ENCODE measurements at regions not wholly inside any gene's neighbourhood (a gene's known extent, or its start where the extent isn't known, plus 50 kb on each side); places are given as distances from the start of the nearest gene placed in this dataset.

DNA sequence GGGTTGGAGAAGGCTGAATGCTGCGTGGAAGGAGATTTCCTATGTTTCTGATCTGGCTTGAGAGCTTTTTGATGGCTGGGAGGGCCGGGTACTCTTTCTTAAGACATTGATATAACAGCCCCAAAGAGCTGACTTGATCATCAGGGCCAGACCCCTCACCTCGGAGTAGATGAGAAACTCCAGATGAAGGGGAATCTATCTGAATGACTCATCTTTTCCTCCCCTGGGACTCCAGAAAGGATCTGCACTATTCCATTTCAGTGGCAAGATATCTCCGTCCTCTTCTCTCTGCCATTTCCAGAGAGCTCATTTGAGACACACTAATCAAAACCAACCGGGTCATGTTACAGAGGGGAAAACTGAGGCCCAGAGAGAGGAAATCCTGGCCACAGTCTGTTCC is 92.9 kb upstream of the MSX1 start:
- Histone ChIP-seq H3K9me2 (replicated peaks; ENCODE audit: insufficient read depth) (no peaks in the 10 kb centered on the region), H3K4me3 (no peak overlapping the region), H3K27me3 (no peaks in the 10 kb centered on the region), H3K36me3 (replicated peaks; ENCODE audit: insufficient read depth, low read depth) (no peaks in the 10 kb centered on the region), H3K27ac (no peak overlapping the region), H3K4me2 (no peak overlapping the region), H3K4me1 (ENCODE audit: insufficient read depth) (peaks cover 12% of the 10 kb centered on the region), H2AFZ (no peak overlapping the region), H3K79me2 (no peaks in the 10 kb centered on the region), H3K9me3 (ENCODE audit: low read depth) (no peaks in the 10 kb centered on the region), H4K20me1 (ENCODE audit: insufficient read depth, poor library complexity, severe bottlenecking) (no peaks in the 10 kb centered on the region)
- DNase-seq (ENCODE audit: low spot score): no peak
- no peak for TF ChIP-seq EZH2 (IDR thresholded peaks at IDR 0.05; ENCODE audit: borderline replicate concordance)
- no peak for TF ChIP-seq EZH2phosphoT487 (IDR thresholded peaks at IDR 0.05; ENCODE audit: low read depth, severe bottlenecking, unreplicated experiment)
- TF ChIP-seq, protein P1, sequence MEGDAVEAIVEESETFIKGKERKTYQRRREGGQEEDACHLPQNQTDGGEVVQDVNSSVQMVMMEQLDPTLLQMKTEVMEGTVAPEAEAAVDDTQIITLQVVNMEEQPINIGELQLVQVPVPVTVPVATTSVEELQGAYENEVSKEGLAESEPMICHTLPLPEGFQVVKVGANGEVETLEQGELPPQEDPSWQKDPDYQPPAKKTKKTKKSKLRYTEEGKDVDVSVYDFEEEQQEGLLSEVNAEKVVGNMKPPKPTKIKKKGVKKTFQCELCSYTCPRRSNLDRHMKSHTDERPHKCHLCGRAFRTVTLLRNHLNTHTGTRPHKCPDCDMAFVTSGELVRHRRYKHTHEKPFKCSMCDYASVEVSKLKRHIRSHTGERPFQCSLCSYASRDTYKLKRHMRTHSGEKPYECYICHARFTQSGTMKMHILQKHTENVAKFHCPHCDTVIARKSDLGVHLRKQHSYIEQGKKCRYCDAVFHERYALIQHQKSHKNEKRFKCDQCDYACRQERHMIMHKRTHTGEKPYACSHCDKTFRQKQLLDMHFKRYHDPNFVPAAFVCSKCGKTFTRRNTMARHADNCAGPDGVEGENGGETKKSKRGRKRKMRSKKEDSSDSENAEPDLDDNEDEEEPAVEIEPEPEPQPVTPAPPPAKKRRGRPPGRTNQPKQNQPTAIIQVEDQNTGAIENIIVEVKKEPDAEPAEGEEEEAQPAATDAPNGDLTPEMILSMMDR (IDR thresholded peaks at IDR 0.05; ENCODE audit: poor library complexity): no peak
- WGBS (ENCODE audit: low lambda C conversion rate, missing lambda C conversion rate): 67% methylated on average over 5 of the region's 5 CpGs

DNA sequence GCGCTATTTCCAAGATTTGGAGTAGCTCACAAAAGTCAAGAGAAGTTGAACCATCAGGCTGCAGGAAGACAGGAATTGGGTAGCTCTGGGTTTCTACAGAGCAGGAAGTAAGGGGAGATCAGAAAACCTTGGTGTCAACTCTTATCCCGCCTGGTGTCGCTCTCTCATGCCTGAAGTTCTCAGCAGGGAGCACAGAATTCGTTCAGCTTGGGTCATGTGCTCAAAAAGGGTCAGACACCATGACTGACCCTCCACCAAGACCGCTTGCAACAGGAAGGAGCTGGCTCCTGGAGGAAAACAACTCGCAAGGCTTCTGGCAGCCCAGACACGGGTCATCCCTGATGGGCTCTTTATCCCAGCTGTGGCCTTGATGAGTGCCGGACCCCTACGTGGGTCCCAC is 93.7 kb upstream of the MSX1 start:
- TF ChIP-seq EZH2phosphoT487 (IDR thresholded peaks at IDR 0.05; ENCODE audit: low read depth, severe bottlenecking, unreplicated experiment): no peak
- TF ChIP-seq EZH2 (IDR thresholded peaks at IDR 0.05; ENCODE audit: borderline replicate concordance): no peak
- TF ChIP-seq, protein P1 (IDR thresholded peaks at IDR 0.05; ENCODE audit: poor library complexity): no peak
- H3K36me3 ChIP-seq (replicated peaks; ENCODE audit: insufficient read depth, low read depth): no peaks in the 10 kb centered on the region
- peaks cover 15% of the 10 kb centered on the region for H3K4me1 ChIP-seq (ENCODE audit: insufficient read depth)
- DNase-seq (ENCODE audit: low spot score): no peak
- no peaks in the 10 kb centered on the region for H3K9me2 ChIP-seq (replicated peaks; ENCODE audit: insufficient read depth)
- WGBS (ENCODE audit: low lambda C conversion rate, missing lambda C conversion rate): 76% methylated on average over 9 of the region's 9 CpGs
- no peaks in the 10 kb centered on the region for H3K9me3 ChIP-seq (ENCODE audit: low read depth)
- H4K20me1 ChIP-seq (ENCODE audit: insufficient read depth, poor library complexity, severe bottlenecking): no peaks in the 10 kb centered on the region
- no peak overlapping the region for H3K4me2 ChIP-seq
- no peak overlapping the region for H3K27ac ChIP-seq
- no peak overlapping the region for H3K4me3 ChIP-seq
- no peaks in the 10 kb centered on the region for H3K79me2 ChIP-seq
- H3K27me3 ChIP-seq: no peaks in the 10 kb centered on the region
- H2AFZ ChIP-seq: no peak overlapping the region

DNA sequence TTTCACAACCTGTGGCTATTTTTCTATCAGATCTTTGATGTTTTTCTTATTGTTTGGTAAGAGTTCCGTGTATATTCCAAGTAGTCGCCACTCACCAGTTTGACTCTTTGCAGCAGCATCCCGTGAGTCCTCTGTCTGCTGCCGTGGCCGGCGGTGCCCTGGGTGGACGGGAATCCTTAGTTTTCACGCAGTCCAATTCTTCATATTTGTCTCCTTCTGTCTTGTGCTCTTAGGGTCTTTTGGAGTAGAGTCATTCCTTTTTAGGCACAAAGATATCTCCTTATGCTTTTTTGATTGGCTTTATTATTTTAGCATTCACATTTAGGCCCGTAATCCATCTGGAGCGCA is 94.9 kb upstream of the MSX1 start:
- H3K36me3 ChIP-seq (replicated peaks; ENCODE audit: insufficient read depth, low read depth): no peaks in the 10 kb centered on the region
- H3K79me2 ChIP-seq: no peaks in the 10 kb centered on the region
- no peaks in the 10 kb centered on the region for H3K27me3 ChIP-seq
- H3K9me3 ChIP-seq (ENCODE audit: low read depth): no peaks in the 10 kb centered on the region
- H2AFZ ChIP-seq: no peak overlapping the region
- peaks cover 19% of the 10 kb centered on the region for H3K4me1 ChIP-seq (ENCODE audit: insufficient read depth)
- WGBS (ENCODE audit: low lambda C conversion rate, missing lambda C conversion rate): 88% methylated on average over 10 of the region's 10 CpGs
- no peak overlapping the region for H3K4me3 ChIP-seq
- TF ChIP-seq, protein P1 (IDR thresholded peaks at IDR 0.05; ENCODE audit: poor library complexity): no peak
- no peak overlapping the region for H3K4me2 ChIP-seq
- H4K20me1 ChIP-seq (ENCODE audit: insufficient read depth, poor library complexity, severe bottlenecking): no peaks in the 10 kb centered on the region
- no peak overlapping the region for H3K27ac ChIP-seq
- no peaks in the 10 kb centered on the region for H3K9me2 ChIP-seq (replicated peaks; ENCODE audit: insufficient read depth)
- DNase-seq (ENCODE audit: low spot score): no peak

All from hepatocyte (in vitro differentiated cells).